A549 (cell line): ENCODE measurements at regions not wholly inside any gene's neighbourhood (a gene's known extent, or its start where the extent isn't known, plus 50 kb on each side); places are given as distances from the start of the nearest gene placed in this dataset.

Experiments used
- ATAC-seq, 2 experiments: fragments of 200-7000 bp in 1 of 2; fragments of >200 bp in 1 of 2; cut with Nextera tagmentation in 1 of 2; cut with Tn5 transposase in 1 of 2; 3 replicates each; pipeline versions ENCODE4 v1.8.0 to v1.9.1; 2018 to 2020; ENCODE audit warnings: mild to moderate bottlenecking in 1 of 2, moderate library complexity in 1 of 2
- CTCF ChIA-PET: fragments of 300-600 bp; sonication (Branson Sonifier 250); formaldehyde crosslinking; extraction: SDS; loops from one replicate; lab custom pipeline; 2021; ENCODE audit warnings: antibody characterized with exemption, inconsistent platforms; lab: Yijun Ruan, JAX
- POLR2A ChIA-PET: fragments of 350-600 bp; formaldehyde crosslinking; extraction: SDS; loops from one replicate; lab custom pipeline; 2021; ENCODE audit warnings: antibody characterized with exemption, inconsistent platforms; lab: Yijun Ruan, JAX
- DNase-seq, 2 experiments: peaks; one replicate each; pipeline versions ENCODE4 v3.0.0 to v3.0.0-alpha.2; 2011 to 2016; ENCODE audit warnings: low read depth in 1 of 2, low spot score in 1 of 2
- FAIRE-seq: peaks from 2 replicates; lab custom pipeline; 2011; peaks lifted over from hg19 to GRCh38; lab: Jason Lieb, UNC
- H3K27ac ChIP-seq, 2 experiments: fragments of >200 bp; sonication (Bioruptor Twin); formaldehyde crosslinking; 3 replicates each; pipeline ENCODE4 v1.5.1; 2016 to 2017
- H3K4me1 ChIP-seq: fragments of >200 bp; sonication (Bioruptor Twin); formaldehyde crosslinking; 3 replicates; pipeline ENCODE4 v1.6.1; 2016
- H3K4me2 ChIP-seq: fragments of >200 bp; sonication (Bioruptor Twin); formaldehyde crosslinking; 3 replicates; pipeline ENCODE4 v1.6.1; 2016
- H3K4me3 ChIP-seq: fragments of >200 bp; sonication (Bioruptor Twin); formaldehyde crosslinking; 3 replicates; pipeline ENCODE4 v1.5.1; 2016
- H3K9me3 ChIP-seq: fragments of >200 bp; sonication (Bioruptor Twin); formaldehyde crosslinking; 3 replicates; pipeline ENCODE4 v1.6.1; 2016
- CBX2 ChIP-seq: fragments of 200-600 bp; sonication (generic); IDR thresholded peaks from 2 replicates; pipeline ENCODE4 v1.6.1; 2016; ENCODE audit warnings: low read depth, mild to moderate bottlenecking, borderline replicate concordance
- CEBPB ChIP-seq, 2 experiments: fragments of >200 bp in 1 of 2; sonication (Bioruptor Twin) in 1 of 2; formaldehyde crosslinking in 1 of 2; IDR thresholded peaks; 2 replicates each; pipeline ENCODE4 v1.6.1; 2012 to 2016
- FOSB ChIP-seq: fragments of 250-450 bp; sonication (Bioruptor Pico); IDR thresholded peaks from 2 replicates; pipeline ENCODE4 v1.5.0; 2020; ENCODE audit warnings: mild to moderate bottlenecking, moderate library complexity
- FOSL2 ChIP-seq, 2 experiments: fragments of 450-650 bp in 1 of 2; fragments of >200 bp in 1 of 2; sonication (Bioruptor Twin) in 1 of 2; formaldehyde crosslinking; IDR thresholded peaks; 2 replicates each; pipeline versions ENCODE4 v1.5.0 to v1.6.1; 2016 to 2020; ENCODE audit warnings: mild to moderate bottlenecking in 1 of 2, moderate library complexity in 1 of 2
- GATA3 ChIP-seq: IDR thresholded peaks from 2 replicates; pipeline ENCODE4 v1.6.1; 2012; ENCODE audit warnings: borderline replicate concordance
- HDAC2 ChIP-seq: fragments of 200-600 bp; sonication (generic); IDR thresholded peaks from 2 replicates; pipeline ENCODE4 v1.6.1; 2016
- HEYL ChIP-seq: fragments of 250-450 bp; sonication (Bioruptor Pico); IDR thresholded peaks from 2 replicates; pipeline ENCODE4 v1.8.0; 2021; ENCODE audit warnings: mild to moderate bottlenecking, moderate library complexity
- HOXB13 ChIP-seq: fragments of 250-450 bp; sonication (Bioruptor Pico); IDR thresholded peaks from 2 replicates; pipeline ENCODE4 v1.5.0; 2020; ENCODE audit warnings: low read depth, mild to moderate bottlenecking, moderate library complexity
- KDM5A ChIP-seq: fragments of 200-600 bp; sonication (generic); IDR thresholded peaks from 2 replicates; pipeline ENCODE4 v1.6.1; 2016; ENCODE audit warnings: antibody characterized with exemption, mild to moderate bottlenecking
- MAFK ChIP-seq: fragments of 450-650 bp; IDR thresholded peaks from 2 replicates; pipeline ENCODE4 v1.6.1; 2014; ENCODE audit not compliant: partially characterized antibody
- MAZ ChIP-seq: fragments of 150-350 bp; IDR thresholded peaks from 2 replicates; pipeline ENCODE4 v1.6.1; 2014; ENCODE audit warnings: antibody characterized with exemption, low read depth, low read length, borderline replicate concordance
- MYC ChIP-seq: IDR thresholded peaks from 2 replicates; pipeline ENCODE4 v1.6.1; 2012; ENCODE audit warnings: mild to moderate bottlenecking, inconsistent platforms, low read length, improper control_type of control experiment, borderline replicate concordance
- NR3C1 ChIP-seq: fragments of >200 bp; sonication (Bioruptor Twin); formaldehyde crosslinking; IDR thresholded peaks from 3 replicates; pipeline ENCODE4 v1.6.1; 2017
- POLR2AphosphoS2 ChIP-seq: conservative IDR thresholded peaks from 2 replicates; pipeline ENCODE4 v1.6.1; 2012; ENCODE audit warnings: low read length, improper control_type of control experiment, inconsistent platforms
- RAD21 ChIP-seq, 2 experiments: fragments of >200 bp in 1 of 2; sonication (Bioruptor Twin) in 1 of 2; formaldehyde crosslinking in 1 of 2; IDR thresholded peaks in 1 of 2; conservative IDR thresholded peaks in 1 of 2; 2 replicates in 1 of 2; 3 replicates in 1 of 2; pipeline ENCODE4 v1.6.1; 2012 to 2018; ENCODE audit warnings: inconsistent platforms in 1 of 2
- RARB ChIP-seq: fragments of 250-450 bp; sonication (Bioruptor Pico); IDR thresholded peaks from 2 replicates; pipeline ENCODE4 v1.8.0; 2021; ENCODE audit warnings: mild to moderate bottlenecking, moderate library complexity
- RCOR1 ChIP-seq: fragments of 150-350 bp; IDR thresholded peaks from 2 replicates; pipeline ENCODE4 v1.6.1; 2014; ENCODE audit warnings: antibody characterized with exemption, low read length, low read depth
- RFX5 ChIP-seq: fragments of 450-650 bp; IDR thresholded peaks from 2 replicates; pipeline ENCODE4 v1.7.1; 2014; ENCODE audit warnings: antibody characterized with exemption, mild to moderate bottlenecking, moderate library complexity
- RNF2 ChIP-seq: fragments of 200-600 bp; sonication (generic); IDR thresholded peaks from 2 replicates; pipeline ENCODE4 v1.6.1; 2016; ENCODE audit warnings: low read depth, mild to moderate bottlenecking, antibody characterized with exemption, moderate library complexity, borderline replicate concordance
- SREBF2 ChIP-seq: fragments of 450-650 bp; IDR thresholded peaks from 2 replicates; pipeline ENCODE4 v1.6.1; 2014; ENCODE audit warnings: mild to moderate bottlenecking, moderate library complexity
- TFCP2L1 ChIP-seq: fragments of 250-450 bp; sonication (Bioruptor Pico); IDR thresholded peaks from 2 replicates; pipeline ENCODE4 v1.5.0; 2021; ENCODE audit warnings: mild to moderate bottlenecking
- ZSCAN20 ChIP-seq: fragments of 250-450 bp; sonication (Bioruptor Pico); IDR thresholded peaks from 2 replicates; pipeline ENCODE4 v1.8.0; 2022; ENCODE audit warnings: mild to moderate bottlenecking, moderate library complexity
- WGBS: methylation state at CpG from one replicate; pipeline ENCODE4 v1.1.6; 2017; ENCODE audit errors: missing lambda C conversion rate; 5-methylcytosine and 5-hydroxymethylcytosine counted together
- TF ChIP-seq, protein P1 (sequence below): IDR thresholded peaks from 2 replicates; pipeline ENCODE4 v1.6.1; 2012; ENCODE audit warnings: low read depth, borderline replicate concordance
- TF ChIP-seq, protein P2 (sequence below): IDR thresholded peaks from 2 replicates; pipeline ENCODE4 v1.6.1; 2012
- TF ChIP-seq, protein P3 (sequence below): IDR thresholded peaks from 2 replicates; pipeline ENCODE4 v1.6.1; 2012
- TF ChIP-seq, protein P4 (sequence below): fragments of 450-650 bp; IDR thresholded peaks from 2 replicates; pipeline ENCODE4 v1.6.1; 2014; ENCODE audit warnings: antibody characterized with exemption
- TF ChIP-seq, protein P5 (sequence below): fragments of >200 bp; sonication (Bioruptor Twin); formaldehyde crosslinking; IDR thresholded peaks from 2 replicates; pipeline ENCODE4 v1.6.1; 2016
- TF ChIP-seq, protein P6 (sequence below): fragments of 250-450 bp; sonication (Bioruptor Pico); IDR thresholded peaks from 2 replicates; pipeline ENCODE4 v1.5.0; 2020; ENCODE audit warnings: low read depth, mild to moderate bottlenecking, moderate library complexity

DNA sequence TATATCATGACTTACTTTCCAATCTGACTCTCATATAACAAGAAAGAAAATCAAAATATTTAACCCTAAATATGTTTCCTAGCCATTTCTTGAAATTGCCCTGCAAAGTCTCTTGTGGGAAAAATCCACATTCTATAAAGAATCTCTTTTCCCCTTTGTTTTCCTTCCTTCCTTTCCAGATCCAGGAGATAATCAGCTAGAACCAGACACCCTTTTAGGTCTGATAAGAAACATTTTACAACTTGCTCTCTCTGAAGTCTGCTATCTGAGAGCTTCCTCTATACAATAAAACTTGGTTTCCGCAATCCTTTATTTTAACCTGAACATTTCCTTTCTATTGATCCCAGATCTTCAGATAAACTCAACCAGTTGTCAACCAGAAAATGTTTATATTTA lies 100.5 kb upstream of the RNU6-1 start:
- POLR2A ChIA-PET = no interaction called here
- no peak overlapping the region for H3K4me3 ChIP-seq
- FAIRE-seq (no peak), ATAC-seq (no peak), DNase-seq (no peak)
- 96% methylated on average over 1 of the region's 1 CpG for WGBS
- CTCF ChIA-PET = no interaction called here
- peaks cover 22% of the 10 kb centered on the region for H3K4me1 ChIP-seq
- no peaks in the 10 kb centered on the region for H3K9me3 ChIP-seq
- no peak overlapping the region for H3K4me2 ChIP-seq
- no peak for TF ChIP-seq FOSB (CRISPR knock-in tag)
- no peak for TF ChIP-seq TFCP2L1
- TF ChIP-seq MYC = no peak
- no peak for TF ChIP-seq CEBPB (IDR thresholded peaks at IDR 0.05)
- TF ChIP-seq GATA3 = no peak
- no peak for TF ChIP-seq RARB (CRISPR knock-in tag)
- H3K27ac ChIP-seq = no peak overlapping the region

DNA sequence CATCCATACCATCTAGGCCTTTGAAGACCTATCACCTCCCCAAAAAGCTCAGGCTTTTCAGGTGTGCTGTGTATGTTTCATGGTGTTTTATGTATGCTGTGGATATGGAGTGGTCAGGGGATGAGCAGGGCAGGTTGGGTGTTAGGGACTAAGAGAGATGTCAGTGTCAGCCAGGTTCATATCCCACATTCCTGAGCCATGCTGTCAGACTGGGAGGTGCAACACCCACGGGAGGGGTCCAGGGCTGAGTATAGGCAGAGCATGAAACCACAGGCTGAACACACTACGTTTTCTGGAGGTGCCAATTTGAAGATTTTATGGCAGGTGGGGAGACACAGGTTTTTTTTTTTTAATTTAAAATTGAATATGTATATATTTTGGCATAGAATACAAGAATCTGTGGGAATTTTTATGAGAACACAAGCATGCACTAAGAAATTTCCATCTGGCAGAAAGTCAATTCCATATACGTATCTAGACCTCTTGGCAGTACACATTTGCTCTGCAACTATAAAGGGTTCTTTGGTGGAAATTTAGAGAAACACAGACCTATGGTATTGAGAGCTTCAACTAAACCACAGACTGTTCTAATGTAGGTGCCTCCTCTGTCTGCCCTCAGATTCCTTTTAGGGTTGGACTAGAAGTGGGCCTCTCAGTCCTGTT lies 101.9 kb upstream of the RNU6-1 start:
- DNase-seq (peak in 1 of 2 experiments; percentile 34), ATAC-seq (peak in 1 of 2 experiments; percentile 18; a peak in 1 of 6 replicates), FAIRE-seq (no peak)
- Histone ChIP-seq H3K4me2 (peak overlapping the region; percentile 34), H3K9me3 (no peaks in the 10 kb centered on the region), H3K4me3 (no peak overlapping the region), H3K27ac (peak overlapping the region; percentile 44 to 48; a peak in 4 of 6 replicates), H3K4me1 (peaks cover 32% of the 10 kb centered on the region)
- ChIA-PET CTCF (interaction anchor here (1.8 kb wide), 1 partner anchor 78 kb away, joined by 5 read pairs; no protein-coding TSS in a partner anchor), POLR2A (no interaction called here)
- no peak for TF ChIP-seq RAD21 (conservative IDR thresholded peaks at IDR 0.05 in 1 of 2, IDR thresholded peaks at IDR 0.05 in 1 of 2)
- TF ChIP-seq, protein P1, sequence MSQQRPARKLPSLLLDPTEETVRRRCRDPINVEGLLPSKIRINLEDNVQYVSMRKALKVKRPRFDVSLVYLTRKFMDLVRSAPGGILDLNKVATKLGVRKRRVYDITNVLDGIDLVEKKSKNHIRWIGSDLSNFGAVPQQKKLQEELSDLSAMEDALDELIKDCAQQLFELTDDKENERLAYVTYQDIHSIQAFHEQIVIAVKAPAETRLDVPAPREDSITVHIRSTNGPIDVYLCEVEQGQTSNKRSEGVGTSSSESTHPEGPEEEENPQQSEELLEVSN = no peak
- TF ChIP-seq ZSCAN20 (CRISPR knock-in tag) = no peak
- TF ChIP-seq POLR2AphosphoS2 = no peak
- TF ChIP-seq, protein P2, sequence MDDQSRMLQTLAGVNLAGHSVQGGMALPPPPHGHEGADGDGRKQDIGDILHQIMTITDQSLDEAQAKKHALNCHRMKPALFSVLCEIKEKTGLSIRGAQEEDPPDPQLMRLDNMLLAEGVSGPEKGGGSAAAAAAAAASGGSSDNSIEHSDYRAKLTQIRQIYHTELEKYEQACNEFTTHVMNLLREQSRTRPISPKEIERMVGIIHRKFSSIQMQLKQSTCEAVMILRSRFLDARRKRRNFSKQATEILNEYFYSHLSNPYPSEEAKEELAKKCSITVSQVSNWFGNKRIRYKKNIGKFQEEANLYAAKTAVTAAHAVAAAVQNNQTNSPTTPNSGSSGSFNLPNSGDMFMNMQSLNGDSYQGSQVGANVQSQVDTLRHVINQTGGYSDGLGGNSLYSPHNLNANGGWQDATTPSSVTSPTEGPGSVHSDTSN = no peak
- TF ChIP-seq FOSB (CRISPR knock-in tag) = no peak
- TF ChIP-seq, protein P3, sequence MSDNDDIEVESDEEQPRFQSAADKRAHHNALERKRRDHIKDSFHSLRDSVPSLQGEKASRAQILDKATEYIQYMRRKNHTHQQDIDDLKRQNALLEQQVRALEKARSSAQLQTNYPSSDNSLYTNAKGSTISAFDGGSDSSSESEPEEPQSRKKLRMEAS = no peak
- TF ChIP-seq RCOR1 = no peak
- no peak for TF ChIP-seq SREBF2
- TF ChIP-seq RARB (CRISPR knock-in tag) = no peak
- TF ChIP-seq MAFK = no peak
- no peak for TF ChIP-seq RFX5
- TF ChIP-seq MAZ = no peak
- no peak for TF ChIP-seq HDAC2
- TF ChIP-seq, protein P4, sequence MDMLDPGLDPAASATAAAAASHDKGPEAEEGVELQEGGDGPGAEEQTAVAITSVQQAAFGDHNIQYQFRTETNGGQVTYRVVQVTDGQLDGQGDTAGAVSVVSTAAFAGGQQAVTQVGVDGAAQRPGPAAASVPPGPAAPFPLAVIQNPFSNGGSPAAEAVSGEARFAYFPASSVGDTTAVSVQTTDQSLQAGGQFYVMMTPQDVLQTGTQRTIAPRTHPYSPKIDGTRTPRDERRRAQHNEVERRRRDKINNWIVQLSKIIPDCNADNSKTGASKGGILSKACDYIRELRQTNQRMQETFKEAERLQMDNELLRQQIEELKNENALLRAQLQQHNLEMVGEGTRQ = no peak
- WGBS = 45% methylated on average over 3 of the region's 3 CpGs

DNA sequence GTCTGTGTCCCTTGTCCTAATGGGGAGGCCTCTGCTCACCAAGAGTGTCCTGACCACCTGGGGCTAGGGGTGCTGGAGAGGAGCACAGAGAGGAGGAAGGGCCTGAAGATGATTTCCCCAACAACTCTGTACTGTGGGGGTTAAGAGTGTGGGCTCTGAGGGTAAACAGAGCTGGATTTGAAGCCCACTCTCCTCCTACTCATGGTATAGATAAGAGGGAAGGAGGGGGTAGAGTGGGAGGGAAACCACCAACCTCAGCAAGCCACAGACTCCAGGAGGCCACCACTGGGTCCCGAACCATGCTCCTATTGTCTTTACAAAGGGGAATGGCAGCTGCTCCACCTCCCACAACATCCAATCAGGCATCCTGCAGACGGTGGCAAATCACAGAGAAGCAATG lies 103.6 kb upstream of the RNU6-1 start:
- DNase-seq (no peak), ATAC-seq (no peak), FAIRE-seq (no peak)
- POLR2A ChIA-PET = no interaction called here
- Histone ChIP-seq H3K4me2 (no peak overlapping the region), H3K4me1 (peaks cover 36% of the 10 kb centered on the region), H3K27ac (peak overlapping the region; percentile 14 to 49; a peak in 4 of 6 replicates), H3K4me3 (no peak overlapping the region), H3K9me3 (no peaks in the 10 kb centered on the region)
- WGBS = 88% methylated on average over 2 of the region's 2 CpGs
- CTCF ChIA-PET = interaction anchor here (1.1 kb wide), 1 partner anchor 13 kb away, joined by 3 read pairs; no protein-coding TSS in a partner anchor
- TF ChIP-seq MAFK (no peak), CBX2 (no peak), RAD21 (conservative IDR thresholded peaks at IDR 0.05 in 1 of 2, IDR thresholded peaks at IDR 0.05 in 1 of 2) (no peak), RFX5 (no peak), KDM5A (no peak), SREBF2 (no peak), RNF2 (no peak), HOXB13 (CRISPR knock-in tag) (no peak), NR3C1 (no peak), TFCP2L1 (no peak), HDAC2 (no peak), HEYL (CRISPR knock-in tag) (no peak), FOSL2 (IDR thresholded peaks at IDR 0.05) (no peak), FOSL2 (CRISPR knock-in tag; IDR thresholded peaks at IDR 0.05) (no peak), POLR2AphosphoS2 (no peak)
- TF ChIP-seq, protein P3 = no peak
- TF ChIP-seq, protein P5, sequence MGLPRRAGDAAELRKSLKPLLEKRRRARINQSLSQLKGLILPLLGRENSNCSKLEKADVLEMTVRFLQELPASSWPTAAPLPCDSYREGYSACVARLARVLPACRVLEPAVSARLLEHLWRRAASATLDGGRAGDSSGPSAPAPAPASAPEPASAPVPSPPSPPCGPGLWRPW = no peak
- TF ChIP-seq, protein P1 = no peak
- TF ChIP-seq, protein P6, sequence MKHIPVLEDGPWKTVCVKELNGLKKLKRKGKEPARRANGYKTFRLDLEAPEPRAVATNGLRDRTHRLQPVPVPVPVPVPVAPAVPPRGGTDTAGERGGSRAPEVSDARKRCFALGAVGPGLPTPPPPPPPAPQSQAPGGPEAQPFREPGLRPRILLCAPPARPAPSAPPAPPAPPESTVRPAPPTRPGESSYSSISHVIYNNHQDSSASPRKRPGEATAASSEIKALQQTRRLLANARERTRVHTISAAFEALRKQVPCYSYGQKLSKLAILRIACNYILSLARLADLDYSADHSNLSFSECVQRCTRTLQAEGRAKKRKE (CRISPR knock-in tag) = no peak
